ENCODE measurements at regions not wholly inside any gene's neighbourhood (a gene's known extent, or its start where the extent isn't known, plus 50 kb on each side); places are given as distances from the start of the nearest gene placed in this dataset.
"Not testable (repeated sequence)": the region's sequence is repeated elsewhere in the genome, so short reads cannot be mapped to it uniquely, and the experiment has no call there.

- FAIRE-seq (no peak), ATAC-seq (no peak), DNase-seq (ENCODE audit: low read depth in 1 of 2, low spot score in 1 of 2) (no peak)
- H3K27ac ChIP-seq, result no peak overlapping the region
- H3K4me3 ChIP-seq, result no peak overlapping the region
- H3K9me3 ChIP-seq, result no peaks in the 10 kb centered on the region
- no peak overlapping the region for H3K4me2 ChIP-seq
- WGBS (ENCODE audit: missing lambda C conversion rate), result 28% methylated on average over 1 of the region's 1 CpG
- ChIA-PET CTCF (interaction anchor here (0.9 kb wide), 1 partner anchor 44 kb away, joined by 3 read pairs; no protein-coding TSS in a partner anchor), POLR2A (no interaction called here)
- no peaks in the 10 kb centered on the region for H3K4me1 ChIP-seq
- TF ChIP-seq BHLHE40 (IDR thresholded peaks at IDR 0.05; ENCODE audit: low read depth, low read length) (no peak), CTCF (IDR thresholded peaks at IDR 0.05) (no peak), BCL3 (IDR thresholded peaks at IDR 0.05) (no peak), KDM1A (IDR thresholded peaks at IDR 0.05; ENCODE audit: low read depth) (no peak), CBX8 (IDR thresholded peaks at IDR 0.05) (no peak), RAD21 (conservative IDR thresholded peaks at IDR 0.05 in 1 of 2, IDR thresholded peaks at IDR 0.05 in 1 of 2) (no peak), POLR2A (IDR thresholded peaks at IDR 0.05; ENCODE audit: low read length) (no peak), SREBF2 (IDR thresholded peaks at IDR 0.05) (no peak)
Observed at GRCh38 chr2:225806105-225806504, 406.6 kb downstream of the NYAP2 start.

GRCh38 chr2:225802076-225802475, 402.6 kb downstream of the NYAP2 start:
- CTCF ChIA-PET; DNase-seq (ENCODE audit: low read depth in 1 of 2, low spot score in 1 of 2); H3K4me2 ChIP-seq; H3K9me3 ChIP-seq; POLR2A ChIA-PET; ATAC-seq; H3K4me1 ChIP-seq; FAIRE-seq; H3K4me3 ChIP-seq; H3K27ac ChIP-seq: not testable (repeated sequence)
- 65% methylated on average over 1 of the region's 1 CpG for WGBS (ENCODE audit: missing lambda C conversion rate)

- DNase-seq (ENCODE audit: low read depth in 1 of 2, low spot score in 1 of 2) (peak in 1 of 2 experiments; percentile 11), ATAC-seq (no peak), FAIRE-seq (no peak)
- no peaks in the 10 kb centered on the region for H3K4me1 ChIP-seq
- ChIA-PET POLR2A (no interaction called here), CTCF (no interaction called here)
- TF ChIP-seq EHF (CRISPR knock-in tag; IDR thresholded peaks at IDR 0.05) (no peak), FOSB (CRISPR knock-in tag; IDR thresholded peaks at IDR 0.05) (no peak), MAFK (IDR thresholded peaks at IDR 0.05; ENCODE audit: partially characterized antibody) (no peak), USF2 (IDR thresholded peaks at IDR 0.05) (no peak), NPAS2 (CRISPR knock-in tag; IDR thresholded peaks at IDR 0.05; ENCODE audit: borderline replicate concordance) (no peak), GATA3 (IDR thresholded peaks at IDR 0.05; ENCODE audit: borderline replicate concordance) (no peak), MAZ (IDR thresholded peaks at IDR 0.05; ENCODE audit: borderline replicate concordance, low read depth, low read length) (no peak), FOSL2 (IDR thresholded peaks at IDR 0.05) (no peak), FOSL2 (CRISPR knock-in tag; IDR thresholded peaks at IDR 0.05) (no peak), SREBF2 (IDR thresholded peaks at IDR 0.05) (no peak), SMC3 (IDR thresholded peaks at IDR 0.05) (no peak), MAX (IDR thresholded peaks at IDR 0.05) (no peak), HDAC2 (IDR thresholded peaks at IDR 0.05) (no peak), POLR2AphosphoS2 (conservative IDR thresholded peaks at IDR 0.05; ENCODE audit: low read length) (no peak), TFCP2L1 (CRISPR knock-in tag; IDR thresholded peaks at IDR 0.05) (no peak), ELK1 (IDR thresholded peaks at IDR 0.05; ENCODE audit: low read depth, low read length) (no peak), PHF8 (IDR thresholded peaks at IDR 0.05; ENCODE audit: borderline replicate concordance, low read depth) (no peak), HMGXB4 (CRISPR knock-in tag; IDR thresholded peaks at IDR 0.05; ENCODE audit: borderline replicate concordance) (no peak), HOXB5 (CRISPR knock-in tag; IDR thresholded peaks at IDR 0.05) (no peak), RAD21 (conservative IDR thresholded peaks at IDR 0.05 in 1 of 2, IDR thresholded peaks at IDR 0.05 in 1 of 2) (no peak)
- WGBS (ENCODE audit: missing lambda C conversion rate), result 63% methylated on average over 2 of the region's 2 CpGs
- H3K9me3 ChIP-seq, result no peaks in the 10 kb centered on the region
- H3K4me3 ChIP-seq, result no peak overlapping the region
- H3K4me2 ChIP-seq, result no peak overlapping the region
- no peak overlapping the region for H3K27ac ChIP-seq
Observed at GRCh38 chr2:225797394-225797793, 397.9 kb downstream of the NYAP2 start.

Measured in A549 (cell line).